Thymus (tissue), 11 donors: ENCODE measurements at regions not wholly inside any gene's neighbourhood (a gene's known extent, or its start where the extent isn't known, plus 50 kb on each side); places are given as distances from the start of the nearest gene placed in this dataset.

Experiments used
- DNase-seq, 9 donors: peaks; one replicate each; pipeline ENCODE4 v3.0.0-alpha.2; 2013; ENCODE audit warnings: low spot score in 9 of 9, low read depth in 6 of 9, missing footprints in 1 of 9
- H3K27ac ChIP-seq, 2 donors: one replicate each; pipeline ENCODE4 v1.5.1; 2013; ENCODE audit warnings: control low read depth in 1 of 2, low read depth in 1 of 2, low read length in 1 of 2, mild to moderate bottlenecking in 1 of 2, moderate library complexity in 1 of 2
- H3K27me3 ChIP-seq, 2 donors: one replicate each; pipeline ENCODE4 v1.5.1; 2013; ENCODE audit warnings: low read length in 1 of 2; ENCODE audit not compliant: control insufficient read depth in 2 of 2, insufficient read depth in 1 of 2
- H3K36me3 ChIP-seq, 2 donors: one replicate each; pipeline ENCODE4 v1.5.1; 2013; ENCODE audit warnings: low read length in 1 of 2, mild to moderate bottlenecking in 1 of 2, moderate library complexity in 1 of 2; ENCODE audit not compliant: control insufficient read depth in 2 of 2, insufficient read depth in 2 of 2
- H3K4me1 ChIP-seq, 2 donors: one replicate each; pipeline ENCODE4 v1.5.1; 2013; ENCODE audit warnings: low read length in 2 of 2; ENCODE audit not compliant: control insufficient read depth in 2 of 2, insufficient read depth in 2 of 2
- H3K4me3 ChIP-seq, 2 donors: one replicate each; pipeline ENCODE4 v1.5.1; 2013; ENCODE audit warnings: low read length in 2 of 2, control low read depth in 1 of 2, mild to moderate bottlenecking in 1 of 2
- H3K9me3 ChIP-seq, 2 donors: one replicate each; pipeline ENCODE4 v1.5.1; 2013; ENCODE audit warnings: low read length in 1 of 2, mild to moderate bottlenecking in 1 of 2; ENCODE audit not compliant: control insufficient read depth in 2 of 2, insufficient read depth in 1 of 2
- WGBS: extraction: QIAGEN DNeasy Blood & Tissue Kit; methylation state at CpG from one replicate; pipeline ENCODE4 v1.1.7; 2013; 5-methylcytosine and 5-hydroxymethylcytosine counted together
- donor health status: healthy.

- no peaks in the 10 kb centered on the region for H3K27me3 ChIP-seq
- 83% methylated on average over 2 of the region's 2 CpGs for WGBS
- no peaks in the 10 kb centered on the region for H3K9me3 ChIP-seq
- DNase-seq = no peak
- H3K36me3 ChIP-seq = no peaks in the 10 kb centered on the region
- H3K27ac ChIP-seq = no peak overlapping the region
- no peaks in the 10 kb centered on the region for H3K4me1 ChIP-seq
- no peak overlapping the region for H3K4me3 ChIP-seq
Observed at GRCh38 chr1:3987669-3988235, 87.7 kb upstream of the C1orf174 start.

GRCh38 chr1:3988431-3988830 is 88.4 kb upstream of the C1orf174 start:
- 95% methylated on average over 7 of the region's 7 CpGs for WGBS
- H3K4me1 ChIP-seq = no peaks in the 10 kb centered on the region
- H3K4me3 ChIP-seq = no peak overlapping the region
- H3K27me3 ChIP-seq = no peaks in the 10 kb centered on the region
- no peaks in the 10 kb centered on the region for H3K36me3 ChIP-seq
- no peaks in the 10 kb centered on the region for H3K9me3 ChIP-seq
- DNase-seq = no peak
- H3K27ac ChIP-seq = no peak overlapping the region

- WGBS = 97% methylated on average over 2 of the region's 2 CpGs
- DNase-seq = no peak
- Histone ChIP-seq H3K9me3 (no peaks in the 10 kb centered on the region), H3K27me3 (no peaks in the 10 kb centered on the region), H3K36me3 (no peaks in the 10 kb centered on the region), H3K4me1 (no peaks in the 10 kb centered on the region), H3K27ac (no peak overlapping the region), H3K4me3 (no peak overlapping the region)
Observed at GRCh38 chr1:3989465-3989864, 89.4 kb upstream of the C1orf174 start.

GRCh38 chr1:3992103-3992556 is 92.1 kb upstream of the C1orf174 start:
- no peak overlapping the region for H3K27ac ChIP-seq
- no peaks in the 10 kb centered on the region for H3K36me3 ChIP-seq
- no peaks in the 10 kb centered on the region for H3K27me3 ChIP-seq
- no peak for DNase-seq
- WGBS = 94% methylated on average over 2 of the region's 2 CpGs
- H3K4me3 ChIP-seq = no peak overlapping the region
- no peaks in the 10 kb centered on the region for H3K9me3 ChIP-seq
- H3K4me1 ChIP-seq = no peaks in the 10 kb centered on the region

- 86% methylated on average over 6 of the region's 6 CpGs for WGBS
Observed at GRCh38 chr1:3992746-3993145, 92.7 kb upstream of the C1orf174 start.

GRCh38 chr1:3993619-3994375 is 93.7 kb upstream of the C1orf174 start:
- 81% methylated on average over 25 of the region's 25 CpGs for WGBS
- no peaks in the 10 kb centered on the region for H3K9me3 ChIP-seq
- H3K27me3 ChIP-seq = no peaks in the 10 kb centered on the region
- H3K4me3 ChIP-seq = no peak overlapping the region
- H3K4me1 ChIP-seq = no peaks in the 10 kb centered on the region
- H3K36me3 ChIP-seq = no peaks in the 10 kb centered on the region
- H3K27ac ChIP-seq = no peak overlapping the region
- DNase-seq = no peak

More at GRCh38 chr1:3992746-3993145, 92.7 kb upstream of the C1orf174 start:
- Histone ChIP-seq H3K4me3 (no peak overlapping the region), H3K27ac (no peak overlapping the region), H3K9me3 (no peaks in the 10 kb centered on the region), H3K27me3 (no peaks in the 10 kb centered on the region), H3K36me3 (no peaks in the 10 kb centered on the region), H3K4me1 (no peaks in the 10 kb centered on the region)
- no peak for DNase-seq

- Histone ChIP-seq H3K36me3 (no peaks in the 10 kb centered on the region), H3K9me3 (no peaks in the 10 kb centered on the region), H3K4me1 (no peaks in the 10 kb centered on the region), H3K27me3 (peaks cover 2 to 3% of the 10 kb centered on the region in 2 donors), H3K4me3 (no peak overlapping the region), H3K27ac (no peak overlapping the region)
- no peak for DNase-seq
- 91% methylated on average over 14 of the region's 14 CpGs for WGBS
Observed at GRCh38 chr1:3995141-3995780, 95.2 kb upstream of the C1orf174 start.

- no peak for DNase-seq
- H3K36me3 ChIP-seq = no peaks in the 10 kb centered on the region
- H3K4me1 ChIP-seq = no peaks in the 10 kb centered on the region
- H3K9me3 ChIP-seq = no peaks in the 10 kb centered on the region
- WGBS = 92% methylated on average over 15 of the region's 15 CpGs
- no peak overlapping the region for H3K27ac ChIP-seq
- H3K27me3 ChIP-seq = peaks cover 2 to 3% of the 10 kb centered on the region in 2 donors
- no peak overlapping the region for H3K4me3 ChIP-seq
Observed at GRCh38 chr1:3996846-3997705, 97.0 kb upstream of the C1orf174 start.
